Hepatocyte (in vitro differentiated cells): ENCODE measurements at regions not wholly inside any gene's neighbourhood (a gene's known extent, or its start where the extent isn't known, plus 50 kb on each side); places are given as distances from the start of the nearest gene placed in this dataset.

Experiments used
- DNase-seq: peaks from one replicate; pipeline ENCODE4 v3.0.0-alpha.2; 2016; ENCODE audit warnings: low spot score
- H2AFZ ChIP-seq: fragments of 200-600 bp; sonication (generic); 2 replicates; pipeline ENCODE4 v1.6.0; 2016; ENCODE audit warnings: antibody characterized with exemption, mild to moderate bottlenecking
- H3K27ac ChIP-seq: fragments of 200-600 bp; sonication (generic); 2 replicates; pipeline ENCODE4 v1.5.1; 2016; ENCODE audit warnings: mild to moderate bottlenecking
- H3K27me3 ChIP-seq: fragments of 200-600 bp; sonication (generic); 2 replicates; pipeline ENCODE4 v1.6.1; 2016
- H3K36me3 ChIP-seq: fragments of 200-600 bp; sonication (generic); replicated peaks from 2 replicates; pipeline ENCODE4 v1.5.1; 2016; ENCODE audit warnings: low read depth; ENCODE audit not compliant: insufficient read depth
- H3K4me1 ChIP-seq: fragments of 200-600 bp; sonication (generic); 2 replicates; pipeline ENCODE4 v1.5.1; 2016; ENCODE audit warnings: mild to moderate bottlenecking, moderate library complexity; ENCODE audit not compliant: insufficient read depth
- H3K4me2 ChIP-seq: fragments of 200-600 bp; sonication (generic); 2 replicates; pipeline ENCODE4 v1.6.0; 2016
- H3K4me3 ChIP-seq: fragments of 200-600 bp; sonication (generic); 2 replicates; pipeline ENCODE4 v1.5.1; 2016; ENCODE audit warnings: mild to moderate bottlenecking
- H3K79me2 ChIP-seq: fragments of 200-600 bp; sonication (generic); 2 replicates; pipeline ENCODE4 v1.6.0; 2017; ENCODE audit warnings: mild to moderate bottlenecking
- H3K9me2 ChIP-seq: fragments of 200-600 bp; sonication (generic); replicated peaks from 2 replicates; pipeline ENCODE4 v1.6.0; 2017; ENCODE audit warnings: mild to moderate bottlenecking; ENCODE audit not compliant: insufficient read depth
- H3K9me3 ChIP-seq: fragments of 200-600 bp; sonication (generic); 2 replicates; pipeline ENCODE4 v1.5.1; 2016; ENCODE audit warnings: low read depth, mild to moderate bottlenecking
- H4K20me1 ChIP-seq: fragments of 200-600 bp; sonication (generic); 2 replicates; pipeline ENCODE4 v1.6.0; 2016; ENCODE audit warnings: mild to moderate bottlenecking; ENCODE audit not compliant: insufficient read depth, poor library complexity, severe bottlenecking
- CTCF ChIP-seq: fragments of 200-600 bp; sonication (generic); IDR thresholded peaks from 2 replicates; pipeline ENCODE4 v1.5.1; 2016; ENCODE audit warnings: antibody characterized with exemption, mild to moderate bottlenecking; ENCODE audit not compliant: poor library complexity
- EZH2 ChIP-seq: fragments of 200-600 bp; sonication (generic); IDR thresholded peaks from 2 replicates; pipeline ENCODE4 v1.6.1; 2016; ENCODE audit warnings: antibody characterized with exemption, mild to moderate bottlenecking, borderline replicate concordance
- EZH2phosphoT487 ChIP-seq: fragments of 200-600 bp; sonication (generic); IDR thresholded peaks from one replicate; pipeline ENCODE4 v1.6.1; 2018; ENCODE audit warnings: antibody characterized with exemption, mild to moderate bottlenecking, low read depth, moderate library complexity; ENCODE audit not compliant: unreplicated experiment, severe bottlenecking
- WGBS: methylation state at CpG from one replicate; pipeline ENCODE4 v1.1.6; 2016; ENCODE audit warnings: low lambda C conversion rate; ENCODE audit errors: missing lambda C conversion rate; 5-methylcytosine and 5-hydroxymethylcytosine counted together

DNA sequence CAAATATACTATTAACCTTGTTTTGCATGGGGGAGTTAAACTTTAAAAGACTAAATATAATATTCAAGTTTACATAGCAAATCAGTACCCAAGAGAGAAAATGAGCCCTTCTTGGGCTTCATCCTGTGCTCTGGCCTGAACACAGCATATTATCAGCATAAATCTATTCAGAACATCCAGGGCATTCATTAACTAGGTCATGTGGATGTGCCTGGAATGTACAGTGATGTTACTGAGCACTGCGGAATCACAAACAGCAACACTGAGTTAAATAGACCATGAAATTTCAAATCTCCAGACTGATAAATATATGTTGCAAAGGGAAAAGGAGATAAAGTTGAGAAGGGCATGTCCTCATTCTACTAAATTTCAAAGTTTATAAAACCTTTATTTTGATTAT, 426.4 kb downstream of the AASDHPPT start:
- Histone ChIP-seq H3K9me2 (no peaks in the 10 kb centered on the region), H4K20me1 (no peaks in the 10 kb centered on the region), H3K36me3 (no peaks in the 10 kb centered on the region), H3K9me3 (no peaks in the 10 kb centered on the region), H3K27me3 (no peaks in the 10 kb centered on the region), H3K4me1 (no peaks in the 10 kb centered on the region), H3K4me2 (no peak overlapping the region), H3K4me3 (no peak overlapping the region), H3K79me2 (no peaks in the 10 kb centered on the region), H2AFZ (no peak overlapping the region), H3K27ac (no peak overlapping the region)
- TF ChIP-seq EZH2phosphoT487 (no peak), EZH2 (no peak), CTCF (no peak)
- 39% methylated on average over 1 of the region's 1 CpG for WGBS
- peak; percentile 23 for DNase-seq

GRCh38 chr11:106507645-106508306, 430.3 kb downstream of the AASDHPPT start:
- no peaks in the 10 kb centered on the region for H3K79me2 ChIP-seq
- WGBS: 79% methylated on average over 1 of the region's 1 CpG
- H3K4me2 ChIP-seq: no peak overlapping the region
- no peak overlapping the region for H2AFZ ChIP-seq
- no peak for TF ChIP-seq CTCF
- no peak for TF ChIP-seq EZH2phosphoT487
- TF ChIP-seq EZH2: no peak
- H3K4me1 ChIP-seq: no peaks in the 10 kb centered on the region
- H3K27me3 ChIP-seq: no peaks in the 10 kb centered on the region
- H3K9me2 ChIP-seq: no peaks in the 10 kb centered on the region
- no peaks in the 10 kb centered on the region for H3K36me3 ChIP-seq
- no peak overlapping the region for H3K27ac ChIP-seq
- H4K20me1 ChIP-seq: no peaks in the 10 kb centered on the region
- no peak for DNase-seq
- H3K4me3 ChIP-seq: no peak overlapping the region
- H3K9me3 ChIP-seq: no peaks in the 10 kb centered on the region

DNA sequence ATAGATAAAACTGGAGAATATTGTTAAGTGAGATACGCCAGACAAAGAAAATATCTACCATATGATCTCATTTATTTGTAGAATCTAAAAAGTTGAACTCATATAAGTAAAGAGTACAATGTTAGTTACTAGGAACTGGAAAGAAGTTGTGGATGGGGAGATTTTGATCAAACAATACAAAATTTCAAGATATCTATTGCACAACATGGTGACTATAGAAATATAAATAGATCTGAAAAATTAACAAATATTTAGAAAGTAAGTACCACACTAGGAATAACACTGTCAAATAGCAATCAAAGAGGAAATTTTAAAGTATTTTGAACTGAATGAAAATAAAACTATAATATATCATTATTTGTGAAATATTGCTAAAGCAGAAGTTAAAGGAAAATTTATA, 437.2 kb downstream of the AASDHPPT start:
- H3K4me1 ChIP-seq: no peaks in the 10 kb centered on the region
- no peak for DNase-seq
- H3K9me2 ChIP-seq: no peaks in the 10 kb centered on the region
- H2AFZ ChIP-seq: no peak overlapping the region
- H3K27me3 ChIP-seq: no peaks in the 10 kb centered on the region
- no peaks in the 10 kb centered on the region for H3K9me3 ChIP-seq
- 94% methylated on average over 1 of the region's 1 CpG for WGBS
- no peaks in the 10 kb centered on the region for H4K20me1 ChIP-seq
- no peaks in the 10 kb centered on the region for H3K36me3 ChIP-seq
- no peak for TF ChIP-seq EZH2phosphoT487
- TF ChIP-seq EZH2: no peak
- no peak for TF ChIP-seq CTCF
- no peak overlapping the region for H3K4me3 ChIP-seq
- H3K27ac ChIP-seq: no peak overlapping the region
- no peak overlapping the region for H3K4me2 ChIP-seq
- H3K79me2 ChIP-seq: no peaks in the 10 kb centered on the region

DNA sequence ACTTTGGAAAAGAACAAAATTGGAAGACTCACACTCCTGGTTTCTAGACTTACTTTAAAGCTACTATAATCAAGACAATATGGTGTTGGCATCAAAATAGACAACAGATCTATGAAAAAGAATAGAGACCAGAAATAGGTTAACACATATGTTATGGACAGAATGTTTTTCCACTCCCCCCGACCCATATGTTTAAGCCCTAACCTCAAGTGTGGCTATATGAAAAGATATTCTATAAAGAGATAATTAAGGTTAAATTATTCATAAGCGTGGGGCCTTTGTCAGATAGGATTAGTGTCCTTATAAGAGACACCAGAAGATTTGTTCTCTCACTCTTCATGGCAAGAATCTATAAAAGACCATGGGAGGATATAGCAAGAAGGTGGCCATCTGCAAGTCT, 440.0 kb downstream of the AASDHPPT start:
- Histone ChIP-seq H3K27me3 (no peaks in the 10 kb centered on the region), H3K4me3 (no peak overlapping the region), H3K27ac (no peak overlapping the region), H3K79me2 (no peaks in the 10 kb centered on the region), H3K9me3 (no peaks in the 10 kb centered on the region), H3K4me1 (no peaks in the 10 kb centered on the region), H3K4me2 (no peak overlapping the region), H3K36me3 (no peaks in the 10 kb centered on the region), H3K9me2 (no peaks in the 10 kb centered on the region), H2AFZ (no peak overlapping the region), H4K20me1 (no peaks in the 10 kb centered on the region)
- 93% methylated on average over 2 of the region's 2 CpGs for WGBS
- no peak for DNase-seq
- TF ChIP-seq EZH2phosphoT487 (no peak), EZH2 (no peak), CTCF (no peak)
